Smooth muscle cell (in vitro differentiated cells): ENCODE measurements at regions not wholly inside any gene's neighbourhood (a gene's known extent, or its start where the extent isn't known, plus 50 kb on each side); places are given as distances from the start of the nearest gene placed in this dataset.

Source experiments
- DNase-seq: peaks from one replicate; lab custom pipeline; 2025; ENCODE audit not compliant: unreplicated experiment; lab: John Stamatoyannopoulos, UW
- H2AFZ ChIP-seq: fragments of 200-600 bp; sonication (generic); 2 replicates; pipeline ENCODE4 v1.6.0; 2016; ENCODE audit warnings: antibody characterized with exemption, low read depth, mild to moderate bottlenecking
- H3F3A ChIP-seq: fragments of 200-600 bp; sonication (generic); 2 replicates; pipeline ENCODE4 v1.6.0; 2017; ENCODE audit warnings: antibody characterized with exemption, low read depth
- H3K27ac ChIP-seq: fragments of 200-600 bp; sonication (generic); 2 replicates; pipeline ENCODE4 v1.5.1; 2016; ENCODE audit warnings: low read depth, mild to moderate bottlenecking
- H3K27me3 ChIP-seq: fragments of 200-600 bp; sonication (generic); 2 replicates; pipeline ENCODE4 v1.6.1; 2016; ENCODE audit warnings: low read depth, mild to moderate bottlenecking
- H3K36me3 ChIP-seq: fragments of 200-600 bp; sonication (generic); 2 replicates; pipeline ENCODE4 v1.5.1; 2016; ENCODE audit warnings: low read depth
- H3K4me1 ChIP-seq: fragments of 200-600 bp; sonication (generic); 2 replicates; pipeline ENCODE4 v1.5.1; 2016; ENCODE audit warnings: low read depth
- H3K4me2 ChIP-seq: fragments of 200-600 bp; sonication (generic); 2 replicates; pipeline ENCODE4 v1.6.0; 2016; ENCODE audit warnings: mild to moderate bottlenecking
- H3K4me3 ChIP-seq: fragments of 200-600 bp; sonication (generic); 2 replicates; pipeline ENCODE4 v1.5.1; 2016; ENCODE audit warnings: mild to moderate bottlenecking
- H3K79me2 ChIP-seq: fragments of 200-600 bp; sonication (generic); 2 replicates; pipeline ENCODE4 v1.6.0; 2016; ENCODE audit warnings: low read depth, mild to moderate bottlenecking
- H3K9ac ChIP-seq: fragments of 200-600 bp; sonication (generic); 2 replicates; pipeline ENCODE4 v1.6.0; 2016; ENCODE audit warnings: low read depth
- H3K9me3 ChIP-seq: fragments of 200-600 bp; sonication (generic); replicated peaks from 2 replicates; pipeline ENCODE4 v1.5.1; 2016; ENCODE audit warnings: low read depth
- H4K20me1 ChIP-seq: fragments of 200-600 bp; sonication (generic); 2 replicates; pipeline ENCODE4 v1.6.0; 2016; ENCODE audit warnings: low read depth
- CTCF ChIP-seq: fragments of 200-600 bp; sonication (generic); IDR thresholded peaks from 2 replicates; pipeline ENCODE4 v1.5.1; 2017; ENCODE audit warnings: borderline replicate concordance, mild to moderate bottlenecking, antibody characterized with exemption; ENCODE audit not compliant: insufficient read depth, poor library complexity, severe bottlenecking
- WGBS: methylation state at CpG from one replicate; pipeline ENCODE4 v1.1.7; 2016; ENCODE audit warnings: low lambda C conversion rate; 5-methylcytosine and 5-hydroxymethylcytosine counted together

GRCh38 chr4:161133586-161134276 lies 1030.1 kb downstream of the FSTL5 start:
- no peaks in the 10 kb centered on the region for H3K36me3 ChIP-seq
- WGBS: 66% methylated on average over 4 of the region's 4 CpGs
- H3K27ac ChIP-seq: no peak overlapping the region
- no peaks in the 10 kb centered on the region for H3K4me1 ChIP-seq
- no peak overlapping the region for H2AFZ ChIP-seq
- no peaks in the 10 kb centered on the region for H3F3A ChIP-seq
- no peak overlapping the region for H3K4me2 ChIP-seq
- no peak for DNase-seq
- no peaks in the 10 kb centered on the region for H4K20me1 ChIP-seq
- TF ChIP-seq CTCF: no peak
- no peak overlapping the region for H3K9ac ChIP-seq
- no peaks in the 10 kb centered on the region for H3K27me3 ChIP-seq
- H3K4me3 ChIP-seq: no peak overlapping the region
- no peaks in the 10 kb centered on the region for H3K79me2 ChIP-seq
- no peaks in the 10 kb centered on the region for H3K9me3 ChIP-seq

- Histone ChIP-seq H3F3A (no peaks in the 10 kb centered on the region), H3K4me3 (no peak overlapping the region), H2AFZ (no peak overlapping the region), H3K27me3 (no peaks in the 10 kb centered on the region), H3K9me3 (no peaks in the 10 kb centered on the region), H3K27ac (no peak overlapping the region), H3K79me2 (no peaks in the 10 kb centered on the region), H4K20me1 (no peaks in the 10 kb centered on the region), H3K4me1 (no peaks in the 10 kb centered on the region), H3K9ac (no peak overlapping the region), H3K4me2 (no peak overlapping the region), H3K36me3 (no peaks in the 10 kb centered on the region)
- WGBS: 83% methylated on average over 4 of the region's 4 CpGs
- TF ChIP-seq CTCF: no peak
- no peak for DNase-seq
These were observed 1030.9 kb downstream of the FSTL5 start for GRCh38 chr4:161132715-161133425.

- Histone ChIP-seq H3K4me3 (no peak overlapping the region), H3K79me2 (no peaks in the 10 kb centered on the region), H3F3A (no peaks in the 10 kb centered on the region), H3K9me3 (no peaks in the 10 kb centered on the region), H3K27me3 (no peaks in the 10 kb centered on the region), H2AFZ (no peak overlapping the region), H3K4me2 (no peak overlapping the region), H4K20me1 (no peaks in the 10 kb centered on the region), H3K27ac (no peak overlapping the region), H3K36me3 (no peaks in the 10 kb centered on the region), H3K4me1 (no peaks in the 10 kb centered on the region), H3K9ac (no peak overlapping the region)
- no peak for TF ChIP-seq CTCF
- DNase-seq: no peak
- WGBS: 36% methylated on average over 2 of the region's 2 CpGs
These were observed 1042.3 kb downstream of the FSTL5 start for GRCh38 chr4:161121451-161121850.

DNA sequence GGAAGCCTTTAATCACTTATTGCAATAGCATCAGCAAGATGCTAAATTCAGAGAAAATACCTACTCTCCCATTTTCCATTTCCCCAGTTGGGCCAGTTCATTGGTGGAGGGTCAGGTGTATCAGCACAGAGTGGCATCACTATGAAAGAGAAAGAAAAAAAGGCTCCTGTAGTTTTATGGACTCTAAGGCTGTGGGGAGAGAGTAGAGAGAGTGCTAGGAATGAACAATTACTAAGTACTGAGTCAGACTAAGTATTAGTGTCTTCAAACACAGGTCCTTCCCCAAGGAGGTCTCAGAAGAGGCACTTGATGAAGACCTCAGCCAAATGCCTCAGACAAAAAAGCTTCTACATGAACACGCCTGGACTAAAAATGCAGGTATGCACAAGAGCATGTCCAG lies 1061.9 kb downstream of the FSTL5 start:
- Histone ChIP-seq H3K9ac (no peak overlapping the region), H2AFZ (no peak overlapping the region), H3F3A (no peaks in the 10 kb centered on the region), H3K9me3 (no peaks in the 10 kb centered on the region), H3K27ac (no peak overlapping the region), H4K20me1 (no peaks in the 10 kb centered on the region), H3K27me3 (no peaks in the 10 kb centered on the region), H3K79me2 (no peaks in the 10 kb centered on the region), H3K4me3 (no peak overlapping the region), H3K4me1 (no peaks in the 10 kb centered on the region), H3K4me2 (no peak overlapping the region), H3K36me3 (no peaks in the 10 kb centered on the region)
- DNase-seq: no peak
- no peak for TF ChIP-seq CTCF
- WGBS: 4% methylated on average over 1 of the region's 1 CpG
